Peyer's patch (tissue), 4 donors: ENCODE measurements at regions not wholly inside any gene's neighbourhood (a gene's known extent, or its start where the extent isn't known, plus 50 kb on each side); places are given as distances from the start of the nearest gene placed in this dataset.

ENCODE experiments used
- POLR2A ChIP-seq, 2 donors: fragments of 450-650 bp; IDR thresholded peaks; one replicate each; pipeline ENCODE4 v1.5.1; 2017; ENCODE audit warnings: antibody characterized with exemption in 2 of 2, mild to moderate bottlenecking in 2 of 2, moderate library complexity in 2 of 2
- TF ChIP-seq, protein P1 (sequence below), 6 experiments: fragments of 450-650 bp in 4 of 6; fragments of 200-600 bp in 2 of 6; sonication (generic) in 1 of 6; IDR thresholded peaks; one replicate each; pipeline ENCODE4 v1.5.1; 2017 to 2019; ENCODE audit warnings: antibody characterized with exemption in 6 of 6, mild to moderate bottlenecking in 3 of 6, moderate library complexity in 1 of 6

DNA sequence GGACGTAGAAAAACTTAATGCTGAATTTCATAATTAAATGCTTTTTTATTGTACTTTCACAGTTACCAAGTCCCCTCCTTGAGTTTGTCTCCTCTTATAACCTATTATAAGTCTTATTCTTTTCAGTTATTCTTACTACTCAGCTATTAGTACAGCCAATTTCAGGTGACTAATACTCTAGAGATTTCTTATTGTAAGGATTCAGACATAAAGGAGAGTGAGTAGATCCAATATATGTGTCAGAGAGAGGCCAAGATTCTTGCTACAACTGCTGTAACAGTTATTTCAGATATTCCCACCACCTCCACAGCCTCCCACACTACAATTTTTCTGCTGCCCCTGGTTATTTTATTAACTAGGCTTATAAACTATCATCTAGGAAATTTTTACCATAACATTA lies 274.5 kb downstream of the GPAT3 start:
- TF ChIP-seq, protein P1, sequence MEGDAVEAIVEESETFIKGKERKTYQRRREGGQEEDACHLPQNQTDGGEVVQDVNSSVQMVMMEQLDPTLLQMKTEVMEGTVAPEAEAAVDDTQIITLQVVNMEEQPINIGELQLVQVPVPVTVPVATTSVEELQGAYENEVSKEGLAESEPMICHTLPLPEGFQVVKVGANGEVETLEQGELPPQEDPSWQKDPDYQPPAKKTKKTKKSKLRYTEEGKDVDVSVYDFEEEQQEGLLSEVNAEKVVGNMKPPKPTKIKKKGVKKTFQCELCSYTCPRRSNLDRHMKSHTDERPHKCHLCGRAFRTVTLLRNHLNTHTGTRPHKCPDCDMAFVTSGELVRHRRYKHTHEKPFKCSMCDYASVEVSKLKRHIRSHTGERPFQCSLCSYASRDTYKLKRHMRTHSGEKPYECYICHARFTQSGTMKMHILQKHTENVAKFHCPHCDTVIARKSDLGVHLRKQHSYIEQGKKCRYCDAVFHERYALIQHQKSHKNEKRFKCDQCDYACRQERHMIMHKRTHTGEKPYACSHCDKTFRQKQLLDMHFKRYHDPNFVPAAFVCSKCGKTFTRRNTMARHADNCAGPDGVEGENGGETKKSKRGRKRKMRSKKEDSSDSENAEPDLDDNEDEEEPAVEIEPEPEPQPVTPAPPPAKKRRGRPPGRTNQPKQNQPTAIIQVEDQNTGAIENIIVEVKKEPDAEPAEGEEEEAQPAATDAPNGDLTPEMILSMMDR (IDR thresholded peaks at IDR 0.05): no peak
- TF ChIP-seq POLR2A (IDR thresholded peaks at IDR 0.05): no peak
